HepG2 (cell line): ENCODE measurements at regions not wholly inside any gene's neighbourhood (a gene's known extent, or its start where the extent isn't known, plus 50 kb on each side); places are given as distances from the start of the nearest gene placed in this dataset.

ENCODE experiments used
- HNF4G ChIP-seq, 2 experiments: sonication (generic) in 1 of 2; formaldehyde crosslinking in 1 of 2; IDR thresholded peaks; 2 replicates each; pipeline versions ENCODE4 v1.4.0 to v1.6.1; 2011 to 2020; ENCODE audit warnings: borderline replicate concordance in 2 of 2, low read depth in 2 of 2, mild to moderate bottlenecking in 2 of 2, low read length in 1 of 2, missing genetic modification reagents in 1 of 2, moderate library complexity in 1 of 2
- NBN ChIP-seq: fragments of 450-650 bp; conservative IDR thresholded peaks from 2 replicates; pipeline ENCODE4 v1.6.1; 2017
- POLR2AphosphoS5 ChIP-seq: IDR thresholded peaks from 2 replicates; pipeline ENCODE4 v1.6.1; 2012; ENCODE audit warnings: low read depth, low read length
- SRF ChIP-seq: IDR thresholded peaks from 2 replicates; pipeline ENCODE4 v1.6.1; 2011; ENCODE audit warnings: mild to moderate bottlenecking, low read depth, low read length, moderate library complexity
- THAP11 ChIP-seq: IDR thresholded peaks from 2 replicates; pipeline ENCODE4 v1.6.1; 2016; ENCODE audit warnings: missing biosample characterization, missing genetic modification reagents
- ZNF550 ChIP-seq: sonication (generic); formaldehyde crosslinking; IDR thresholded peaks from 2 replicates; pipeline ENCODE4 v1.4.0; 2020; ENCODE audit warnings: mild to moderate bottlenecking, missing genetic modification reagents, borderline replicate concordance
- ZSCAN20 ChIP-seq: sonication (generic); formaldehyde crosslinking; IDR thresholded peaks from 2 replicates; pipeline ENCODE4 v1.4.0; 2020; ENCODE audit warnings: missing genetic modification reagents, mild to moderate bottlenecking, borderline replicate concordance
- TF ChIP-seq, protein P1 (sequence below): sonication (generic); formaldehyde crosslinking; IDR thresholded peaks from 2 replicates; pipeline ENCODE4 v1.4.0; 2020; ENCODE audit warnings: missing genetic modification reagents

DNA sequence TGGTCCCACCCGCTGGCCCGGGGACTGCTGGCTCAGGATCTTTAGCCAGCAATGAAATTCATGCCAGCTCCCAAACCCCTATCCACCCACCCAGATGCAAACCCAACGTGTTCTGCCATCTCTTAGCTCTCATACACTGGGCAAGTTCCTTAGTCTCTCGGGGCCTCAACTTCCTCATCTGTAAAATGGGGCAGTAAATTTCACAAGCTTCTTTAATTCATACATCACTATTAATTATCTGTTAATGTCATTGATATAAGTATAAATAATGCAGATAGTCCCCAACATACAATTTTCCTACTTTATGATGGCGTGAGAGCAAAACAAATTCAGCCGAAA lies 398.7 kb downstream of the SOX9 start:
- TF ChIP-seq, protein P1, sequence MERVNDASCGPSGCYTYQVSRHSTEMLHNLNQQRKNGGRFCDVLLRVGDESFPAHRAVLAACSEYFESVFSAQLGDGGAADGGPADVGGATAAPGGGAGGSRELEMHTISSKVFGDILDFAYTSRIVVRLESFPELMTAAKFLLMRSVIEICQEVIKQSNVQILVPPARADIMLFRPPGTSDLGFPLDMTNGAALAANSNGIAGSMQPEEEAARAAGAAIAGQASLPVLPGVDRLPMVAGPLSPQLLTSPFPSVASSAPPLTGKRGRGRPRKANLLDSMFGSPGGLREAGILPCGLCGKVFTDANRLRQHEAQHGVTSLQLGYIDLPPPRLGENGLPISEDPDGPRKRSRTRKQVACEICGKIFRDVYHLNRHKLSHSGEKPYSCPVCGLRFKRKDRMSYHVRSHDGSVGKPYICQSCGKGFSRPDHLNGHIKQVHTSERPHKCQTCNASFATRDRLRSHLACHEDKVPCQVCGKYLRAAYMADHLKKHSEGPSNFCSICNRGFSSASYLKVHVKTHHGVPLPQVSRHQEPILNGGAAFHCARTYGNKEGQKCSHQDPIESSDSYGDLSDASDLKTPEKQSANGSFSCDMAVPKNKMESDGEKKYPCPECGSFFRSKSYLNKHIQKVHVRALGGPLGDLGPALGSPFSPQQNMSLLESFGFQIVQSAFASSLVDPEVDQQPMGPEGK (CRISPR knock-in tag) = no peak
- TF ChIP-seq HNF4G (IDR thresholded peaks at IDR 0.05; ENCODE audit: borderline replicate concordance, low read depth, low read length) (no peak), HNF4G (CRISPR knock-in tag; IDR thresholded peaks at IDR 0.05; ENCODE audit: borderline replicate concordance, low read depth) (no peak), ZSCAN20 (CRISPR knock-in tag) (no peak), THAP11 (CRISPR knock-in tag) (no peak), ZNF550 (CRISPR knock-in tag) (no peak), SRF (no peak), POLR2AphosphoS5 (no peak), NBN (no peak)
